ENCODE measurements at regions not wholly inside any gene's neighbourhood (a gene's known extent, or its start where the extent isn't known, plus 50 kb on each side); places are given as distances from the start of the nearest gene placed in this dataset.
"Not testable (repeated sequence)": the region's sequence is repeated elsewhere in the genome, so short reads cannot be mapped to it uniquely, and the experiment has no call there.

GRCh38 chr9:134530724-134531123 lies 110.9 kb upstream of the COL5A1 start:
- no peak for DNase-seq (ENCODE audit: low spot score)

- DNase-seq (ENCODE audit: low spot score) = no peak
Measured at GRCh38 chr9:134531220-134531970, 110.2 kb upstream of the COL5A1 start.

- DNase-seq (ENCODE audit: low spot score) = no peak
Measured at GRCh38 chr9:134532084-134532483, 109.5 kb upstream of the COL5A1 start.

- not testable (repeated sequence) for DNase-seq (ENCODE audit: low spot score)
Measured at GRCh38 chr9:134532661-134533060, 108.9 kb upstream of the COL5A1 start.

- peak; percentile 77 for DNase-seq (ENCODE audit: low spot score)
Measured at GRCh38 chr9:134533850-134534588, 107.6 kb upstream of the COL5A1 start.

GRCh38 chr9:134534661-134535080 lies 106.9 kb upstream of the COL5A1 start:
- DNase-seq (ENCODE audit: low spot score) = no peak

- no peak for DNase-seq (ENCODE audit: low spot score)
Measured at GRCh38 chr9:134535171-134535570, 106.4 kb upstream of the COL5A1 start.

- DNase-seq (ENCODE audit: low spot score) = no peak
Measured at GRCh38 chr9:134536101-134536900, 105.3 kb upstream of the COL5A1 start.

- no peak for DNase-seq (ENCODE audit: low spot score)
Measured at GRCh38 chr9:134536931-134537330, 104.7 kb upstream of the COL5A1 start.

GRCh38 chr9:134537951-134538641 lies 103.5 kb upstream of the COL5A1 start:
- DNase-seq (ENCODE audit: low spot score) = no peak

GRCh38 chr9:134538856-134539566 lies 102.6 kb upstream of the COL5A1 start:
- no peak for DNase-seq (ENCODE audit: low spot score)

GRCh38 chr9:134539586-134540194 lies 101.9 kb upstream of the COL5A1 start:
- DNase-seq (ENCODE audit: low spot score) = no peak

GRCh38 chr9:134540276-134541096 lies 101.1 kb upstream of the COL5A1 start:
- DNase-seq (ENCODE audit: low spot score) = no peak

- DNase-seq (ENCODE audit: low spot score) = no peak
Measured at GRCh38 chr9:134541097-134541747, 100.4 kb upstream of the COL5A1 start.

- no peak for DNase-seq (ENCODE audit: low spot score)
Measured at GRCh38 chr9:134544388-134545214, 97.0 kb upstream of the COL5A1 start.

GRCh38 chr9:134545215-134545542 lies 96.4 kb upstream of the COL5A1 start:
- no peak for DNase-seq (ENCODE audit: low spot score)

- peak; percentile 53 for DNase-seq (ENCODE audit: low spot score)
Measured at GRCh38 chr9:134545543-134546245, 95.9 kb upstream of the COL5A1 start.

GRCh38 chr9:134546246-134546731 lies 95.3 kb upstream of the COL5A1 start:
- DNase-seq (ENCODE audit: low spot score) = no peak
